ENCODE measurements at regions not wholly inside any gene's neighbourhood (a gene's known extent, or its start where the extent isn't known, plus 50 kb on each side); places are given as distances from the start of the nearest gene placed in this dataset.

DNA sequence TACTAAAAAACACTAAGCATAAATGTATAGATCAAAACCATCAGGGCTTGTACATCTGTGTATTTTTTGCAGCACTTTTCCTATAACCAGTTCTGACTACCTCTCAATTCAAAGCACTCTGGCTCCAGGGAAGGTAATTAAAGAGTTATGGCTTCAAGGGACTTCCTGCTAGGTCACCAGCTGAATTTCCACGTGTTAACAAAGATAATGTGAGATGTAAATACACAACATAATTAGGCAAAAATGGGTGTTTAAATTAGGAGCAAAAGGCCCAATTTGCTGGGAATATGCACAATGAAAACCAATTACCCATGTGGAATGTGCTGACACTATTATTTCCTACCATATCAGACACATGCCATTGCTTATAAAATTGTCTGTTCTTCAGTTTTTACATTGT lies 513.4 kb upstream of the FLRT2 start:
- TF ChIP-seq CTCF (IDR thresholded peaks at IDR 0.05) (no peak), POLR2A (IDR thresholded peaks at IDR 0.05) (no peak)

Measured in ovary (tissue), 3 donors.